Spleen (tissue), 7 donors: ENCODE measurements at regions not wholly inside any gene's neighbourhood (a gene's known extent, or its start where the extent isn't known, plus 50 kb on each side); places are given as distances from the start of the nearest gene placed in this dataset.

Source experiments
- POLR2A ChIP-seq, 3 donors: fragments of 450-650 bp; IDR thresholded peaks; one replicate each; pipeline ENCODE4 v1.5.1; 2017; ENCODE audit warnings: antibody characterized with exemption in 3 of 3, mild to moderate bottlenecking in 1 of 3
- POLR2AphosphoS5 ChIP-seq, 3 donors: sonication (generic); formaldehyde crosslinking; IDR thresholded peaks; one replicate each; pipeline ENCODE4 v1.5.1; 2017; ENCODE audit warnings: antibody characterized with exemption in 3 of 3
- TF ChIP-seq, protein P1 (sequence below), 11 experiments: fragments of 200-600 bp in 7 of 11; fragments of 450-650 bp in 4 of 11; sonication (generic) in 4 of 11; IDR thresholded peaks in 8 of 11; conservative IDR thresholded peaks in 3 of 11; 1 replicate in 7 of 11; 2 replicates in 4 of 11; pipeline versions ENCODE4 v1.4.0 to v1.8.0; 2016 to 2021; ENCODE audit warnings: antibody characterized with exemption in 11 of 11, inconsistent platforms in 4 of 11, mild to moderate bottlenecking in 1 of 11
- donor health status: DM: no; HTN: no; CAD: no; lungs with moderate emphysema.
- donor health status: DM: no; HTN: no; CAD: no.
- donor health status: DM: no; HTN: no; CAD: no.

DNA sequence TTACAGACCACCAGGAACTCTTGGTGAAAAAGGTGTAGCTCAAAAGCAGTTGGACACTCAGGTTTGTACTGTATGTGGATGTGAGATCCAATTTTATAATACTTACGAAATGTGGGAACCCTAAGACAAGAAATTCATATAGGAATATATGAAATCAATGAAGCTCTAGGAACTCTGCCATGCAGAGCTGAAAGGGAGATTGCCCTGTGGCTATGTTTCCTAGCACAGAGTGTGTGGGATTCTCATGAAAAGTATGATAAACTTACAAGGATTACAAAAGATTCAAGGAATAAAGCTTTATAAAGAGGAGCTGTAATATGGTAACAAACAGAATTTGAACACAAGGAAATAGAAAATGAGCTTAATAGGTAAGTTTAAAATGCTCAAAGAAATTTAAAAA is 205.7 kb upstream of the FAM83B start:
- TF ChIP-seq, protein P1, sequence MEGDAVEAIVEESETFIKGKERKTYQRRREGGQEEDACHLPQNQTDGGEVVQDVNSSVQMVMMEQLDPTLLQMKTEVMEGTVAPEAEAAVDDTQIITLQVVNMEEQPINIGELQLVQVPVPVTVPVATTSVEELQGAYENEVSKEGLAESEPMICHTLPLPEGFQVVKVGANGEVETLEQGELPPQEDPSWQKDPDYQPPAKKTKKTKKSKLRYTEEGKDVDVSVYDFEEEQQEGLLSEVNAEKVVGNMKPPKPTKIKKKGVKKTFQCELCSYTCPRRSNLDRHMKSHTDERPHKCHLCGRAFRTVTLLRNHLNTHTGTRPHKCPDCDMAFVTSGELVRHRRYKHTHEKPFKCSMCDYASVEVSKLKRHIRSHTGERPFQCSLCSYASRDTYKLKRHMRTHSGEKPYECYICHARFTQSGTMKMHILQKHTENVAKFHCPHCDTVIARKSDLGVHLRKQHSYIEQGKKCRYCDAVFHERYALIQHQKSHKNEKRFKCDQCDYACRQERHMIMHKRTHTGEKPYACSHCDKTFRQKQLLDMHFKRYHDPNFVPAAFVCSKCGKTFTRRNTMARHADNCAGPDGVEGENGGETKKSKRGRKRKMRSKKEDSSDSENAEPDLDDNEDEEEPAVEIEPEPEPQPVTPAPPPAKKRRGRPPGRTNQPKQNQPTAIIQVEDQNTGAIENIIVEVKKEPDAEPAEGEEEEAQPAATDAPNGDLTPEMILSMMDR (IDR thresholded peaks at IDR 0.05 in 8 of 11, conservative IDR thresholded peaks at IDR 0.05 in 3 of 11) = no peak
- no peak for TF ChIP-seq POLR2AphosphoS5 (IDR thresholded peaks at IDR 0.05)
- TF ChIP-seq POLR2A (IDR thresholded peaks at IDR 0.05) = no peak
